ENCODE measurements at regions not wholly inside any gene's neighbourhood (a gene's known extent, or its start where the extent isn't known, plus 50 kb on each side); places are given as distances from the start of the nearest gene placed in this dataset.

DNA sequence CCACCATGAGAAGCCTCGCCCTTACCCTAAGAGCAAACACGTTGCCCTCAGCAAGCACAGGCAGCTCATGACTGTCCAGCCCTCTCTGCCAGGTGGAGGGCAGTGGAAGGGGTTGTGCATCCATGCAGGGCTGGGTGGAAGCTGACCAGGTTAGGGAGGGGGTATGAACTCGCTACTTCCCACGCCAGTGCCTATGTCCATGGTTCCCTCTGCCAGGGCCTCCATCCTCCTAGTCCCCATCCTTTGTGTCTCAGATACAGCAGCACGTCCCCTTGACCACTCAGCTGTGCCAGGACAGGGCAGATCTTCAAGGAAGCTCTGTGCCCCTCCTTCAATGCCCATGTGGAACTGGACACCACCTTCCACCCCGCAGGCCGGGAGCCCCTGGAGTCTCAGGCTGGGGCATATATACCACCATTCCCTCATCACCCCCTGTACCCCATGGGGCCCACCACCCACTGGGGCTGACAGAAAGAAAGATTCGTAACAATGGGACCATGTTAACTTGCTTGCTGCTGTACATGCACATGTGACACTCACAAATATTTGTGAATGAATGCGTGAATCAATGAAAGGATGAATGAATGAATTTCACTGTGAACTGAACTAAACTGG, 90.7 kb downstream of the ANKRD60 start:
- Mint-ChIP-seq H3K27me3 (ENCODE audit: low read depth, poor library complexity) (peaks cover 66% of the 10 kb centered on the region), H3K36me3 (ENCODE audit: low read depth) (no peaks in the 10 kb centered on the region), H3K27ac (no peak overlapping the region), H3K4me3 (no peak overlapping the region), H3K4me1 (peaks cover 15% of the 10 kb centered on the region), H3K9me3 (peaks cover 4% of the 10 kb centered on the region)
- TF ChIP-seq, protein P1, sequence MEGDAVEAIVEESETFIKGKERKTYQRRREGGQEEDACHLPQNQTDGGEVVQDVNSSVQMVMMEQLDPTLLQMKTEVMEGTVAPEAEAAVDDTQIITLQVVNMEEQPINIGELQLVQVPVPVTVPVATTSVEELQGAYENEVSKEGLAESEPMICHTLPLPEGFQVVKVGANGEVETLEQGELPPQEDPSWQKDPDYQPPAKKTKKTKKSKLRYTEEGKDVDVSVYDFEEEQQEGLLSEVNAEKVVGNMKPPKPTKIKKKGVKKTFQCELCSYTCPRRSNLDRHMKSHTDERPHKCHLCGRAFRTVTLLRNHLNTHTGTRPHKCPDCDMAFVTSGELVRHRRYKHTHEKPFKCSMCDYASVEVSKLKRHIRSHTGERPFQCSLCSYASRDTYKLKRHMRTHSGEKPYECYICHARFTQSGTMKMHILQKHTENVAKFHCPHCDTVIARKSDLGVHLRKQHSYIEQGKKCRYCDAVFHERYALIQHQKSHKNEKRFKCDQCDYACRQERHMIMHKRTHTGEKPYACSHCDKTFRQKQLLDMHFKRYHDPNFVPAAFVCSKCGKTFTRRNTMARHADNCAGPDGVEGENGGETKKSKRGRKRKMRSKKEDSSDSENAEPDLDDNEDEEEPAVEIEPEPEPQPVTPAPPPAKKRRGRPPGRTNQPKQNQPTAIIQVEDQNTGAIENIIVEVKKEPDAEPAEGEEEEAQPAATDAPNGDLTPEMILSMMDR (IDR thresholded peaks at IDR 0.05), result no peak
- no peak for DNase-seq

DNA sequence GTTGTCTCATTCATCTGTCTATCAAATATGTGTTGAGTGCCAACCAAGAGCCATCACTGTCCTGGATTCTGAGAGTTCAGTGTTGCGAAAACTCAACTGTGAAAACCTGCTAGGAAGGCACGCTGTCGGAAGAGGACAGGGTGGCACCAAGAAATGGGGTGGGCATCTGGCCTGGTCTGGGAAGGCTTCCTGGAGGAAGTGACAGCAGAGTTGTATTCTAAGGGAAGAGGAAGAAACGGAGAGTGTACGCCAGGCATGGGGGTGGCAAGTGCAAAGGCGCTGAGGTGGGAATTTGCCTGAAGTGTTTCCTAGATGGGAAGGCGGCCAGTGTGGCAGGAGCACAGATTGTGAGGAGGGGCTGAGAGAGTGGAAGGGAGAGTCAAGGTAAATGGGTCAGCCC, 91.2 kb downstream of the ANKRD60 start:
- H3K9me3 Mint-ChIP-seq, result peaks cover 4% of the 10 kb centered on the region
- H3K4me3 Mint-ChIP-seq, result no peak overlapping the region
- H3K36me3 Mint-ChIP-seq (ENCODE audit: low read depth), result no peaks in the 10 kb centered on the region
- no peak for DNase-seq
- TF ChIP-seq, protein P1 (IDR thresholded peaks at IDR 0.05), result no peak
- H3K27me3 Mint-ChIP-seq (ENCODE audit: low read depth, poor library complexity), result peaks cover 71% of the 10 kb centered on the region
- H3K27ac Mint-ChIP-seq, result no peak overlapping the region
- H3K4me1 Mint-ChIP-seq, result peaks cover 18% of the 10 kb centered on the region

DNA sequence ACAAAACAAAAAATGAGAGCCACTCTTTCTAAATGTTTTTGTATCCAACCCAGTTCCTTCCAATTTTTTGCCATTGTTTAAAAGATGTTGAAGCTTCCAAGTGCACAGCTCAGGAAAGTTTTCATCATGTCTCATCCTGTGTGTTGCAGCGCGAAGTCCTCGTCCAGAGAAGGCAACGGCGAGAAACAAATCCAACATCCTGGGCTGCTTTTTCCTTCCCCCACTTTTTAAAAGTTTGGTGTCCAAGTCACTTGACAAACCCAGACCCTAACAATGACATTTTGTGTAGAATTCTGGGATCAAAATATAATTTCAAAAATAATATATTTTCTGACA, 92.3 kb downstream of the ANKRD60 start:
- H3K27me3 Mint-ChIP-seq (ENCODE audit: low read depth, poor library complexity), result peaks cover 76% of the 10 kb centered on the region
- H3K36me3 Mint-ChIP-seq (ENCODE audit: low read depth), result no peaks in the 10 kb centered on the region
- no peak overlapping the region for H3K4me3 Mint-ChIP-seq
- no peak overlapping the region for H3K27ac Mint-ChIP-seq
- DNase-seq, result no peak
- H3K9me3 Mint-ChIP-seq, result peaks cover 4% of the 10 kb centered on the region
- peaks cover 29% of the 10 kb centered on the region for H3K4me1 Mint-ChIP-seq
- TF ChIP-seq, protein P1 (IDR thresholded peaks at IDR 0.05), result no peak

DNA sequence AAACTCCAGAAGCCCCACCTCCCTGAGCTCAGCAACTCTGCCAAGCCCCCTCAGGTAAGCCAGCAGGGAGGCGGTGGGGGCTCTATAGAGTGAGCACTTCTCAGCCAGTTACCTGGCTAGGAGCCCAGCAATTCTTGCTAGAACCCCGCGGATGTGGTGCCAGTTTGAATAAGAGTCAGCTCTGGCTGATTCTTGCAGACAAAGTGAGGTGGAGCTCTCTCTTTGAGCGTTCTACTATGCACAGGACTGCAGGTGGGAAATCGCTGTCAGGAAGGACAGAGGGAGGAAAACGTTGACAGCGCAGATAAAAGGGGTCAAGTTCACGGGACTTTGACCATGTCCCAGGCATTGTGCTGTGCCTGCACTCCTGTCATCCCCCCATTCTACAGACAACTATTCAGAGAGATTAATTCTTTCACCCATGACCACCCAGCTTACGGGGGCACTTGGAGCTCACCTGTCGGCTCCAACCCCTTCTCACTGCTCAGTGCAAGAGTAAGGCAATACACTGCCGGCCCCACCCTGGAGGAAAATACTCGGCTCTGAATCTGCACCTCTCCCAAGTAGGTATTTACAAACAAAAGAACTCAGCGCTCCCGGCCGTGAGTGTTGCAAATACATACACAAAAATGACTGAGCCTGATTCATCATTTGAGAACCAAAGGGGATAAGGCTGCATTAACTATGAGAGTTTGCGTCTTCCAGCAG, 92.9 kb downstream of the ANKRD60 start:
- H3K4me3 Mint-ChIP-seq, result no peak overlapping the region
- no peak overlapping the region for H3K27ac Mint-ChIP-seq
- peaks cover 73% of the 10 kb centered on the region for H3K27me3 Mint-ChIP-seq (ENCODE audit: low read depth, poor library complexity)
- H3K4me1 Mint-ChIP-seq, result peaks cover 34% of the 10 kb centered on the region
- no peak for DNase-seq
- H3K9me3 Mint-ChIP-seq, result peaks cover 2% of the 10 kb centered on the region
- TF ChIP-seq, protein P1 (IDR thresholded peaks at IDR 0.05), result no peak
- H3K36me3 Mint-ChIP-seq (ENCODE audit: low read depth), result no peaks in the 10 kb centered on the region

DNA sequence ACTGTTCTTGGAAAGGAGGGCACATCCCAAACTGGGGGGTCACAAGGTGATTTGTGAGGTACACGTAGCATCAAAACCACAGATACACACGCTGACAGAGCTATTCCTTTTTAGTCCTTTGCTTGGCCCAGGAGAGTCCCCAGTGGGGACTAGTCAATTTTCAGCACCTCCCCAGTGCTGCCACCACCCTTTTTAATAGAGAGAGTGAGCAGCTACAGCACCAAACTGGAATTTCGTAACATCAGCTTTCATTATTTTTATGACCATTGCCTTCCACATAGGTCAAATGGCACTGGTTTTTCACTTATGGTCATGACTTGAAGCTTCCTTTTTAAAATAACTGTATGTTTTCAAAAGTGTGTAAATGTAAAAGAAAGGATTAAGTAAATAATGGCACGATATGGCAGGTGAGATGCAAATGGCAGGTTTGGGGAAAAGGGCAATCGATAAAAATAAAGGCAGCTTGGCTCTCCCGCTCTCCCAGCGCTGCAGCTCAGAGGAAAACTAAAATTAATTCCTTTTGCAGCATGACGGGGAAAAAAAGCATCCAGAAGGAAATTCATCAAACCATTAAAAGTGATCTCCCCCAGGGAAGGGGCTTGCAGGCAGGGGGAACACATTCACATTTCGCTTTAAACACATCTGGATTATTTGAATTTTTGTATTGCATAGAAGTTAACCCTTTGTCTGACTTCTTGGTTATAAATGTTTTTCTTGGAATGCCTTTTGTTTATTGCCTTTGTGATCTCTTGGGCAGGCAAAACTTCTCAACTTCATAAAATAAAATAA, 95.2 kb downstream of the ANKRD60 start:
- TF ChIP-seq, protein P1 (IDR thresholded peaks at IDR 0.05), result no peak
- no peaks in the 10 kb centered on the region for H3K9me3 Mint-ChIP-seq
- H3K36me3 Mint-ChIP-seq (ENCODE audit: low read depth), result no peaks in the 10 kb centered on the region
- peaks cover 65% of the 10 kb centered on the region for H3K27me3 Mint-ChIP-seq (ENCODE audit: low read depth, poor library complexity)
- peaks cover 49% of the 10 kb centered on the region for H3K4me1 Mint-ChIP-seq
- H3K4me3 Mint-ChIP-seq, result no peak overlapping the region
- DNase-seq, result no peak
- H3K27ac Mint-ChIP-seq, result no peak overlapping the region
